ENCODE measurements at regions not wholly inside any gene's neighbourhood (a gene's known extent, or its start where the extent isn't known, plus 50 kb on each side); places are given as distances from the start of the nearest gene placed in this dataset.
"Not testable (repeated sequence)": the region's sequence is repeated elsewhere in the genome, so short reads cannot be mapped to it uniquely, and the experiment has no call there.

GRCh38 chr5:1609111-1609510 lies 85.4 kb upstream of the LPCAT1 start:
- not testable (repeated sequence) for TF ChIP-seq TARDBP, NFRKB (IDR thresholded peaks at IDR 0.05)
